ENCODE measurements at regions not wholly inside any gene's neighbourhood (a gene's known extent, or its start where the extent isn't known, plus 50 kb on each side); places are given as distances from the start of the nearest gene placed in this dataset.
"Not testable (repeated sequence)": the region's sequence is repeated elsewhere in the genome, so short reads cannot be mapped to it uniquely, and the experiment has no call there.

DNA sequence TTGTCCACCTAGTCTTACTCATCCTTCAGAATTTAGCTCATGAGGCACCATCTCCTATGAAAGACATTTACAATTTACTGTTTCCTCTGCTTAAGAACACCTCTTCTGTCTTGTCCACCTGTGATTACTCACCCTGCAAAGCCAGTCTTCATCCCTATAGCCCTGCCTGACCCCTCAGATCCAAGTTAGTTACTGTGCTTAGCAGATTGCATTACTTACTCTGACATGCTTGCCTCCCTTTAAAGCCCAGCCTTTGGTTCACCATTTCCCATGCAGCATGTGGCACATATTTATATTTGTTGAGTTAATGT is 60.9 kb upstream of the VCAM1 start:
- TF ChIP-seq EZH2 (IDR thresholded peaks at IDR 0.05; ENCODE audit: borderline replicate concordance, low read depth, low read length, severe bottlenecking), result no peak
- TF ChIP-seq, protein P1, sequence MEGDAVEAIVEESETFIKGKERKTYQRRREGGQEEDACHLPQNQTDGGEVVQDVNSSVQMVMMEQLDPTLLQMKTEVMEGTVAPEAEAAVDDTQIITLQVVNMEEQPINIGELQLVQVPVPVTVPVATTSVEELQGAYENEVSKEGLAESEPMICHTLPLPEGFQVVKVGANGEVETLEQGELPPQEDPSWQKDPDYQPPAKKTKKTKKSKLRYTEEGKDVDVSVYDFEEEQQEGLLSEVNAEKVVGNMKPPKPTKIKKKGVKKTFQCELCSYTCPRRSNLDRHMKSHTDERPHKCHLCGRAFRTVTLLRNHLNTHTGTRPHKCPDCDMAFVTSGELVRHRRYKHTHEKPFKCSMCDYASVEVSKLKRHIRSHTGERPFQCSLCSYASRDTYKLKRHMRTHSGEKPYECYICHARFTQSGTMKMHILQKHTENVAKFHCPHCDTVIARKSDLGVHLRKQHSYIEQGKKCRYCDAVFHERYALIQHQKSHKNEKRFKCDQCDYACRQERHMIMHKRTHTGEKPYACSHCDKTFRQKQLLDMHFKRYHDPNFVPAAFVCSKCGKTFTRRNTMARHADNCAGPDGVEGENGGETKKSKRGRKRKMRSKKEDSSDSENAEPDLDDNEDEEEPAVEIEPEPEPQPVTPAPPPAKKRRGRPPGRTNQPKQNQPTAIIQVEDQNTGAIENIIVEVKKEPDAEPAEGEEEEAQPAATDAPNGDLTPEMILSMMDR (IDR thresholded peaks at IDR 0.05; ENCODE audit: borderline replicate concordance, extremely low read depth, low read length, poor library complexity, severe bottlenecking), result no peak
- Histone ChIP-seq H3K27me3 (ENCODE audit: insufficient read depth, low read length, poor library complexity) (no peaks in the 10 kb centered on the region), H3K9ac (ENCODE audit: low read depth, low read length) (no peak overlapping the region), H3K9me3 (ENCODE audit: insufficient read depth, low read length, severe bottlenecking) (peaks cover 2% of the 10 kb centered on the region), H3K36me3 (ENCODE audit: insufficient read depth, low read length) (no peaks in the 10 kb centered on the region), H3K27ac (ENCODE audit: low read length) (no peak overlapping the region), H4K20me1 (ENCODE audit: insufficient read depth, low read length) (no peaks in the 10 kb centered on the region), H3K4me3 (ENCODE audit: low read depth in 1 of 2, low read length in 2 of 2) (no peak overlapping the region), H3K4me1 (ENCODE audit: insufficient read depth, low read length) (no peaks in the 10 kb centered on the region), H3K4me2 (ENCODE audit: insufficient read depth, low read length) (no peak overlapping the region), H2AFZ (ENCODE audit: low read depth, low read length) (no peak overlapping the region), H3K79me2 (ENCODE audit: insufficient read depth, low read length) (no peaks in the 10 kb centered on the region)
- ATAC-seq (ENCODE audit: insufficient read depth, low read depth) (no peak), DNase-seq (no peak)

DNA sequence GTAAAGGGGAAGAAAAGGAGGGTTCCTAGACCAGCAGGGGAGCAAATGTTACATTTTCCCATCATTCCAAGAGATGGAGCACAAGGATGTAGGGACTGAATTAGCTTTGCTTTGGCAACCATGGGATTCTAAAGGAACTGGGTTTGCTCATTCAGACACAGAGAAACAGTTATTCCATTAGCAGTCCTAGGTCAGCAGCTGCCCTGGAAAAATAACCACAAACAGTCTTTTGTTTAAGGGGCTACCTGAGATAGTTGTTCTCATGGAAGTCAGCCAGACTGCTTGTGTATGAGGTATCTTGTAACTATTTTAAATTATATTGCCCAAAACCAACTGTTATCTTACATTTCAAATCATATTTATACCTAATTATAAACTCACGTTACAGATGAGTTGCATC is 58.4 kb upstream of the VCAM1 start:
- Histone ChIP-seq H3K79me2 (ENCODE audit: insufficient read depth, low read length) (no peaks in the 10 kb centered on the region), H2AFZ (ENCODE audit: low read depth, low read length) (no peak overlapping the region), H3K4me2 (ENCODE audit: insufficient read depth, low read length) (no peak overlapping the region), H3K9ac (ENCODE audit: low read depth, low read length) (no peak overlapping the region), H3K27me3 (ENCODE audit: insufficient read depth, low read length, poor library complexity) (no peaks in the 10 kb centered on the region), H3K4me3 (ENCODE audit: low read depth in 1 of 2, low read length in 2 of 2) (no peak overlapping the region), H3K27ac (ENCODE audit: low read length) (no peak overlapping the region), H4K20me1 (ENCODE audit: insufficient read depth, low read length) (no peaks in the 10 kb centered on the region), H3K9me3 (ENCODE audit: insufficient read depth, low read length, severe bottlenecking) (no peaks in the 10 kb centered on the region), H3K36me3 (ENCODE audit: insufficient read depth, low read length) (no peaks in the 10 kb centered on the region), H3K4me1 (ENCODE audit: insufficient read depth, low read length) (no peaks in the 10 kb centered on the region)
- ATAC-seq (ENCODE audit: insufficient read depth, low read depth) (no peak), DNase-seq (no peak)
- no peak for TF ChIP-seq EZH2 (IDR thresholded peaks at IDR 0.05; ENCODE audit: borderline replicate concordance, low read depth, low read length, severe bottlenecking)
- TF ChIP-seq, protein P1 (IDR thresholded peaks at IDR 0.05; ENCODE audit: borderline replicate concordance, extremely low read depth, low read length, poor library complexity, severe bottlenecking), result no peak

DNA sequence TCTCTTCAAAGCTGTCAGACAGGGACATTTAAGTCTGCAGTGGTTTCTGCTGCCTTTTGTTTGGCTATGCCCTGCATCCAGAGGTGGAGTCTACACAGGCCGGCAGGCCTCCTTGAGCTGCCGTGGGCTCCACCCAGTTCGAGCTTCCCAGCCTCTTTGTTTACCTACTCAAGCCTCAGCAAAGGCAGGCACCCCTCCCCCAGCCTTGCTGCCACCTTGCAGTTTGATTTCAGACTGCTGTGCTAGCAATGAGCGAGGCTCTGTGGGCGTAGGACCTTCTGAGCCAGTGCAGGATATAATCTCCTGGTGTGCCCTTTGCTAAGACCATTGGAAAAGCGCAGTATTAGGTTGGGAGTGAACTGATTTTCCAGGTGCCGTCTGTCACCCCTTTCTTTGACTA is 51.0 kb upstream of the VCAM1 start:
- H3K79me2 ChIP-seq (ENCODE audit: insufficient read depth, low read length); H3K27ac ChIP-seq (ENCODE audit: low read length); ATAC-seq (ENCODE audit: insufficient read depth, low read depth); H3K9ac ChIP-seq (ENCODE audit: low read depth, low read length); H3K4me2 ChIP-seq (ENCODE audit: insufficient read depth, low read length); H3K36me3 ChIP-seq (ENCODE audit: insufficient read depth, low read length); DNase-seq; H3K4me3 ChIP-seq (ENCODE audit: low read depth in 1 of 2, low read length in 2 of 2); H3K9me3 ChIP-seq (ENCODE audit: insufficient read depth, low read length, severe bottlenecking); H3K4me1 ChIP-seq (ENCODE audit: insufficient read depth, low read length); H4K20me1 ChIP-seq (ENCODE audit: insufficient read depth, low read length); H2AFZ ChIP-seq (ENCODE audit: low read depth, low read length); H3K27me3 ChIP-seq (ENCODE audit: insufficient read depth, low read length, poor library complexity): not testable (repeated sequence)

Data from DND-41 (cell line).